HG03342 (cell line): ENCODE measurements at regions not wholly inside any gene's neighbourhood (a gene's known extent, or its start where the extent isn't known, plus 50 kb on each side); places are given as distances from the start of the nearest gene placed in this dataset.
A peak's percentile ranks its signal among the peaks of the same experiment; 100 is the strongest.

ENCODE experiments used
- ATAC-seq: cut with Tn5 transposase; IDR thresholded peaks from one replicate; pipeline ENCODE4 v1.9.1; 2021; ENCODE audit warnings: mild to moderate bottlenecking, moderate library complexity; ENCODE audit not compliant: unreplicated experiment

DNA sequence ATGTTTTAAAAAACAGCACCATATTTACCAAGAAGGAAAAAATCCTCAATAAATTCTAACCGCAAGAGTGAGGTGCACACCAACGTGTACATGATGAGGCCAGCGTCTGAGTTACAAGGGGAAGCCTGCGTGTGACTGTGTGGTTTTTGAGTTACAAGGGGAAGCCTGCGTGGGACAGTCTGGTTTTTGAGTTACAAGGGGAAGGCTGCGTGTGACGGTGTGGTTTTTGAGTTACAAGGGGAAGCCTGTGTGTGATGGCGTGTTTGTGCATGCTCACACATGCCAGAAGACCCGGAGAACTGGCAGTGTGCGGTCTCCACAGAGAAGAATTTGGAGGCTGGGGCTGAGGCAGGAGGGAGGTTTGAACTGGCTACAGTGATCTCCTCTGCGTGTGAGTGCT, 1376.4 kb downstream of the TBC1D22A start:
- no peak for ATAC-seq

DNA sequence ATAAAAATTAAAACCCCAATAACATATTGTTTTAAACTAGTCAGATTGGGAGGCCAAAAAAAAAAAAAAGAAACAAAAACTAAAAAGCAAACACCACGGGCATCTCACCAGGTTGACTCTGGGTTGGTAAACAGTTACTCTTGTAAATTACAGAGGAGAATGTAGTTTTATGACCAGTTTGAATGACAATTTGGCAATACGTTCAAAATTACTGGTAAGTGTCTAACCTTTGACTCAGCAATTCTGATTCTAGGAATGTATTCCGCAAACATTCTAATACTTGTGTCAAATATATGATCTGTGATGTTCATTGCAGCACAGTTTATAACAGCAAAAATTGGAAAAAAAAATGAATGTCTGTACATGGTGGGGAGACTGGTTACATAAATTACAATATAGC, 1376.0 kb downstream of the TBC1D22A start:
- ATAC-seq: no peak

DNA sequence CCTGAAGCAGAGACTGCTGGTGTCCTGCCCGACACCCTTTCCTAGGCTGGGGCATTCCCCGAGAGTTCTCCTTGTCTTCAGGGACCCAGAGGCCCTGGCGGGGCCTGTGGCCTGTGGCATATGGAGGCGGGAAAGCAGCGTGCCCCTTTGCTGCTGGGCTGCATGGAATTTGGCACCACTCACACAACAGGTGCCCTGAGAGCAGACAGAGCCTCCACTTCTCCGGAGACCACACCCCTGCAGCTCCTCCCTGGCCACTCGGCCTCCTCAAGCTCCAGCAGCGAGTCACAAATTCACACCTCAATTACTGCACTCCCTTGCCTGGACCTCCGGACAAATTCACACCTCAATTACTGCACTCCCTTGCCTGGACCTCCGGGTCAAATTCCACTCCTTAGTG, 1375.2 kb downstream of the TBC1D22A start:
- ATAC-seq: no peak

GRCh38 chr22:48135592-48135991, 1373.1 kb downstream of the TBC1D22A start:
- no peak for ATAC-seq

DNA sequence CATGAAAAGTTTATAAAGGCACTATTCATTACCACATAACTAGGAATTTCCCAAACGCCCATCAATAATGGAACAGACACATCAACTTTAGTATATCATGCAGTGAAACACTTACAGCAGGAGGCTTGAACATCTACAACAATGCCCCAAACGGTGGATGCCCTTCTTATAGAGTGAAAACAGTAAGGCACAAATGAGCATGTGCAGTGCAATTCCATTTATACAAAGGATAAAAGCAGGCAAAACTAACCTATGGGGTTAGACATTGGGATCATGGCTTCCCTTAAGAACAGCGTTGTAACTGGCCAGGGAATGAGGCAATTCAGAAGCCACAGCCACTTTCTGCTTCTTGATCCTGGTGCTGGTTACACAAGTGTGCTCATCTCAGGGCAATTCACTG, 1363.0 kb downstream of the TBC1D22A start:
- no peak for ATAC-seq

DNA sequence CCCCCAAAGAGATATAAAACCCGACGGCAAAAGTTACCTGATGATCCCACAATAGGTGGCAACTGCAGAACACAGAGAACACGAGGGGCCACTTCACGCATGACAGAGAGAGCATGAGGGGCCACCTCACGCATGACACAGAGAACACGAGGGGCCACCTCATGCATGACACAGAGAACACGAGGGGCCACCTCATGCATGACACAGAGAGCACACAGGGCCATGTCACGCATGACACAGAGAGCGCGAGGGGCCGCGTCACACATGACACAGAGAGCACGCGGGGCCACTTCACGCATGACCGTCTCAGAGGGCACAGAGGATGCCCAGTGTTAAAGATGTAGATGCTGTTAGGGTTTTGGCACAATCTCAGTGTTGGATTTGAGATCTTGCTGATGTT, 1359.5 kb downstream of the TBC1D22A start:
- ATAC-seq: no peak

DNA sequence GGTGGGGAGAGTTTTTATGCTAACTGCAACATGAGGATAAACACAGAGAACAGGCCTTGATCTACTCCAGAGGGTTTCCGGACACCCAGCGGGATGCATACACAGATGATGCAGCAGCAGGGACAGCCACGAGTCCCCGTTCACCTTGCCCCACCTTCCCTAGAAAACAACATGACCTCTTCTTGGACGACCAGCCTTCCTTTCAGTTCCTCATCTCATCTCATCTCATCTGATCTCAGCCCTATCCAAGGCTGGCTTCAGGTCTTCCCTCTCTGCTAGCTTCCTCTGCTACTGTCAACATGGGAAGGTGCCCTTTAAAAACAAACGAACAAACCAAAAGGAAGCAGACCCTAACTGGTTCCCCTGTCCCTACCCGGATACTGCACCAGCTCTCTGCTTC, 1356.2 kb downstream of the TBC1D22A start:
- ATAC-seq: no peak

- no peak for ATAC-seq
Observed at GRCh38 chr22:48116871-48117270, 1354.4 kb downstream of the TBC1D22A start.

GRCh38 chr22:48112687-48113521, 1350.5 kb downstream of the TBC1D22A start:
- no peak for ATAC-seq

DNA sequence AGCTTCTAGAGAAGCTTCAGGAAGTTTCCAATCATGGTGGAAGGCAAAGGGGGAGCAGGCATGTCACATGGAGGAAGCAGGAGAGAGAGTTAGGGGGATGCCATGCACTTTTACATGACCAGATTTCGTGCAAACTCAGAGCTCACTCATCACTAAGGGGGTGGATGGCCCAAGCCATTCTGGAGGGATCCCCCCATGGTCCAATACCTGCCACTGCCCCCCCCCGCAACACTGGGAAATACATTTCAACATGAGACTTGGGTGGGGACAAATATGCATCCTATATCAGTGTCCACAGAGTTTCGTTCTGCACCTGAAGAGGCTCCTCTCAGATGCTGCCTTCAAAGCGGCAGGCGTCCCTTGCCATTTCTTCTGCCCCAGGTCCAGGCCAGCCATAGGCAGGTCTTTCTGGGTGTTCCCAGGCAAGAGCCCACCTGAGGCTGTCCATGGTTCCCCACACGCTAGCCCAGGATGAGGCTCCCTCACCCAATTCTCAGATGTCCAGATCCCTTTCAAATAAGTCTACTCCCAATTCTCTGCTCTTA, 1344.3 kb downstream of the TBC1D22A start:
- ATAC-seq: no peak

- no peak for ATAC-seq
Observed at GRCh38 chr22:48106215-48106614, 1343.8 kb downstream of the TBC1D22A start.

- ATAC-seq: no peak
Observed at GRCh38 chr22:48105259-48105658, 1342.8 kb downstream of the TBC1D22A start.

DNA sequence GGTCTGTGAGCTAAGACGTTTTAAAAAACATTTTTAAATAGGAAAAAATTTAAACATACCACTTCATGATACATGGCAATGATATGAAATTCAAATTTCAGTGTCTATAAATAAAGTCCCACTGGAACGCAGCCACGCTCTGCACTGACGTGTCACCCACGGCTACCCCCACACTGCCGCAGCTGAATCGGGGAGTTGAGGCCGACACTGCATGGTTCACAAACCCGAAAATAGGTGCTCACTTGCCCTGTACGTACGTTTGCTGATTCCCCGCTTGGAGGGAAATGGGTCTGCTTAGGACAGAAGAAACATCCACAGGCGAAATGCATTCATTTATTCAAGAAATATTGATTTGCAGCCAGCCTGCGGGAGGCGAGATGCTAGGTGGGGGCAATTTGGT, 1342.3 kb downstream of the TBC1D22A start:
- no peak for ATAC-seq

- ATAC-seq: no peak
Observed at GRCh38 chr22:48104102-48104738, 1341.8 kb downstream of the TBC1D22A start.

GRCh38 chr22:48103126-48103875, 1340.9 kb downstream of the TBC1D22A start:
- ATAC-seq: no peak

- no peak for ATAC-seq
Observed at GRCh38 chr22:48102581-48102980, 1340.1 kb downstream of the TBC1D22A start.

DNA sequence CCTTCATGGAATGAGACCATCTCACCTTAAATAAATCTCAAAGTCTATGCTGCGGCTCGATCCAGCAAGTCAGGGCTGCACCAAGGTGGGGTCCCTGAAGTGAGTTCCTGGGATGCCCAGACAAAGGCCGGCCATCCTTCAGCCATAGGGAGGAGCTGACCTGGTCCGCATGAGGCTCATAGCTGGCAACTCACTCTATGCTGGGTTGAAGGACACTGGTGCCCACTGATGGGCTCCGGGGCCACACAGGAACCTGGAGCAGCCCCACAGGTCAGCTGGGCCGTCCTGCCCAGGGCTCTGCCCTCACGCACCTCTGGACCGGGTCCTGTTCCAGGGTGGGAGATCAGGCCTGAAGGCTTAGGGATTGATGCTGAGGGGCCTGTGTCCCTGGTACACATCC, 1339.3 kb downstream of the TBC1D22A start:
- ATAC-seq: no peak

- ATAC-seq: no peak
Observed at GRCh38 chr22:48100685-48101417, 1338.4 kb downstream of the TBC1D22A start.

DNA sequence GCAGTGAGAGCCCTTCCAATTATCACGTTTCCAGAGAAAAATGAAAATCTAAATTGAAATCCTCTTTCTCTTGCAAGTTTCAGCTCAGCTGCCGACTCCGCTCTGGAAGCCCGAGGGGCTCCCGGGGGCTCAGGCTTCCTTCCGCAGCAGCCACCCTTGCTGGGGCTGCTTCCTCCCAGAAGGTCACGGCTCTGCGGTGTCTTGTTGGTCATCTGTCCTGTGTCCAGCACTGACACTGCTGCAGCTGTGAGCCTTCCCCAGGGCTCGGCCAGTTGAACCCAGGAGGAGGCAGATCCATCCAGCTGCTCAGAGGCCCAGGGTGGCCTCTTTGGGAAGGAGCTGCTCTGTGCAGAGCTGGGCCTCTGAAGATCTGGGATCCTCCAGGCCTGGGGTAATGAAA, 1337.2 kb downstream of the TBC1D22A start:
- no peak for ATAC-seq

DNA sequence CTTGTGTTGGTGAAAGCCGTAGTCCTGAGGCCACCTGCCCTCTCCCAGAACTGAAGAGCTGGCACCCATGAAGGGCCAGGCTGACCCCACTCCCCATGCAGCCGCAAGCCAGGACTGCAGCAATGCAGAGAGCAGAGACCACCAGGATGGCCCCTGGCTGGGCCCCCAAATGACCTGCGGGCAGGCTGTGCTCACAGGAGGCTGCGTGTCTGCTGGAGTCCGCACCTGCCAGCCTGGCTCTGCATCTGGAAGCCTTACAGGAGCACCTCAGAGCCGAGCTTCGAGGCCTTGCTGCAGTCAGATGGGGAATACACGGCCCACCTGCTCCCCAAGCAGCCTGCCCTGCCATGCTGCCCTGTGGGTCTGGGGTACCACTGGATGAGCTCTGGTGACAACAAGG, 1336.8 kb downstream of the TBC1D22A start:
- no peak for ATAC-seq

DNA sequence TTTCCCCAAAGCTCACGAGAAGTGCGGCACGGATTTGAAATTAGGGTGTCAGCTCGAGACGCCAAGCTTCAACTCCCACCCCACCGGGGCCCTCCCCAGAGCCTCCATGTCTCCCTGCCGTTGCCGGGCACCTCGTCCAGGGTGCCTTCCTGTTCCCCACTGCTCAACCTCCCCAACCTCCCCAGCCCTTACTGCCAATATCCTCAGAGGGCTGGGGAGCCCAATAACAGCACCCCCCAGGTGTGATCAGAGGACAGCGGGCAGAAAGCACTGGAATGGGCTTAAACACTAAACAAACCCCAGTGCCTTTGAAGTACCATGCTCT, 1336.4 kb downstream of the TBC1D22A start:
- peak; percentile 16 for ATAC-seq
